ENCODE measurements at regions not wholly inside any gene's neighbourhood (a gene's known extent, or its start where the extent isn't known, plus 50 kb on each side); places are given as distances from the start of the nearest gene placed in this dataset.

- TF ChIP-seq CTCF (IDR thresholded peaks at IDR 0.05 in 2 of 3, conservative IDR thresholded peaks at IDR 0.05 in 1 of 3; ENCODE audit: control insufficient read depth in 2 of 3, extremely low read depth in 1 of 3, insufficient read depth in 1 of 3, low read depth in 3 of 3, low read length in 3 of 3) = no peak
- no peak for TF ChIP-seq GABPA (IDR thresholded peaks at IDR 0.05; ENCODE audit: low read depth)
- no peak for TF ChIP-seq POLR2AphosphoS5 (IDR thresholded peaks at IDR 0.05; ENCODE audit: low read length)
- no peak for TF ChIP-seq KDM1A (IDR thresholded peaks at IDR 0.05; ENCODE audit: borderline replicate concordance)
- TF ChIP-seq REST (IDR thresholded peaks at IDR 0.05; ENCODE audit: low read depth, low read length) = no peak
- no peak for TF ChIP-seq ZNF274 (IDR thresholded peaks at IDR 0.05; ENCODE audit: insufficient read depth, insufficient read length)
- no peak for TF ChIP-seq MTA2 (IDR thresholded peaks at IDR 0.05; ENCODE audit: low read depth)
- no peak for TF ChIP-seq NR2C1 (IDR thresholded peaks at IDR 0.05)
- no peak for TF ChIP-seq TCF12 (IDR thresholded peaks at IDR 0.05; ENCODE audit: low read depth, low read length)
Observed at GRCh38 chr18:40897884-40898283, 1057.2 kb upstream of the PIK3C3 start.

All from GM12878 (cell line).